ENCODE measurements at regions not wholly inside any gene's neighbourhood (a gene's known extent, or its start where the extent isn't known, plus 50 kb on each side); places are given as distances from the start of the nearest gene placed in this dataset.
A peak's percentile ranks its signal among the peaks of the same experiment; 100 is the strongest.

- no peak for DNase-seq (ENCODE audit: low read depth)
Observed at GRCh38 chr1:234731569-234732085, 121.6 kb upstream of the IRF2BP2 start.

GRCh38 chr1:234730770-234731568 lies 121.0 kb upstream of the IRF2BP2 start:
- DNase-seq (ENCODE audit: low read depth), result peak; percentile 52

GRCh38 chr1:234730475-234730769 lies 120.4 kb upstream of the IRF2BP2 start:
- DNase-seq (ENCODE audit: low read depth), result no peak

- no peak for DNase-seq (ENCODE audit: low read depth)
Observed at GRCh38 chr1:234729561-234730474, 119.8 kb upstream of the IRF2BP2 start.

GRCh38 chr1:234728740-234729139 lies 118.8 kb upstream of the IRF2BP2 start:
- no peak for DNase-seq (ENCODE audit: low read depth)

GRCh38 chr1:234727018-234727940 lies 117.3 kb upstream of the IRF2BP2 start:
- DNase-seq (ENCODE audit: low read depth), result no peak

- no peak for DNase-seq (ENCODE audit: low read depth)
Observed at GRCh38 chr1:234726359-234726943, 116.5 kb upstream of the IRF2BP2 start.

GRCh38 chr1:234725177-234726132 lies 115.5 kb upstream of the IRF2BP2 start:
- DNase-seq (ENCODE audit: low read depth), result peak; percentile 44

GRCh38 chr1:234724516-234725176 lies 114.7 kb upstream of the IRF2BP2 start:
- no peak for DNase-seq (ENCODE audit: low read depth)

- DNase-seq (ENCODE audit: low read depth), result peak; percentile 73
Observed at GRCh38 chr1:234722904-234723720, 113.1 kb upstream of the IRF2BP2 start.

- no peak for DNase-seq (ENCODE audit: low read depth)
Observed at GRCh38 chr1:234722270-234722704, 112.3 kb upstream of the IRF2BP2 start.

- DNase-seq (ENCODE audit: low read depth), result no peak
Observed at GRCh38 chr1:234721476-234722269, 111.7 kb upstream of the IRF2BP2 start.

- no peak for DNase-seq (ENCODE audit: low read depth)
Observed at GRCh38 chr1:234720709-234721441, 110.9 kb upstream of the IRF2BP2 start.

GRCh38 chr1:234719454-234720251 lies 109.7 kb upstream of the IRF2BP2 start:
- no peak for DNase-seq (ENCODE audit: low read depth)

- no peak for DNase-seq (ENCODE audit: low read depth)
Observed at GRCh38 chr1:234718496-234719453, 108.8 kb upstream of the IRF2BP2 start.

Measured in stimulated activated CD4-positive, alpha-beta T cell treated with anti-CD3 and anti-CD28 coated beads, Interleukin-2, amount 100 ng/mL, for 4 hours (primary cell).